ENCODE measurements at regions not wholly inside any gene's neighbourhood (a gene's known extent, or its start where the extent isn't known, plus 50 kb on each side); places are given as distances from the start of the nearest gene placed in this dataset.

DNA sequence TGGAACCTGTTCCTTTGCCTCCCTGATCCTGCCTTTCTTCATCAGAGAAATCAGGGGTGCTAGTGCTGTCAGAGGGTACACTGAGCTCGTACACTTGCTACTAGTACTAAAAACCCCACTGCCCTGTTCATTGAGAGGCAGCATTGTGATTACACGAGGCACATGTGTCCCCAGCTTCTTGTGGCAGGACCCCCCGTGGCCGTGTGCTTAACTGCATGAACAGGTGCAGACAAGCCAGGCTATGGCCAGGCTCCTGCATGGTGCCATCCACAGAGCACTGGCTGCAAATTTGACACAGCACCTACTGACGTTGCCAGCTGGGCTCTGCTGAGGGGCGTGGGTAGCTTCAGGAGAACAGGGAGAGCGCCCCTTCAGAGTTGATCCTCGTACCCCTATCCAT lies 248.4 kb downstream of the GLI2 start:
- DNase-seq, result no peak

- DNase-seq, result no peak
These were observed 248.9 kb downstream of the GLI2 start for GRCh38 chr2:120984452-120985173.

- DNase-seq, result no peak
These were observed 249.7 kb downstream of the GLI2 start for GRCh38 chr2:120985174-120985996.

DNA sequence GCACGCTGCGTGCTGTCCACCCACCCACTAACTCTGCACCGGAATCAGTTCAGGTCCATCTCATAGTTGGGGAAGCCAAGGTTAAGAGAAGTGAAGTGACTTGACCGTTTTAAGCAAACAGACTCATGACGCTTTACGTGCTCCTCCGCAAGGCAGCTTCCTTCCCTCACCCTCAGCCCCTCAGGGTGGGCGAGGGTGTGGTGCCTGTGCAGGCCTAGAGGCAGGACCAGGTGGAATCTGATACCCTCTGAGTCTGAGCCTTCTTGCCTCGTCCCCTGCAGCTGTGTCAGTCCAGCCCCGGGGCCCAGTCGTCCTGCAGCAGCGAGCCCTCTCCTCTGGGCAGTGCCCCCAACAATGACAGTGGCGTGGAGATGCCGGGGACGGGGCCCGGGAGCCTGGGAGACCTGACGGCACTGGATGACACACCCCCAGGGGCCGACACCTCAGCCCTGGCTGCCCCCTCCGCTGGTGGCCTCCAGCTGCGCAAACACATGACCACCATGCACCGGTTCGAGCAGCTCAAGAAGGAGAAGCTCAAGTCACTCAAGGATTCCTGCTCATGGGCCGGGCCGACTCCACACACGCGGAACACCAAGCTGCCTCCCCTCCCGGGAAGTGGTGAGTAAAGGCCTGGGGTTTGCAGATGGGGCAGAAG lies 250.5 kb downstream of the GLI2 start:
- no peak for DNase-seq

DNA sequence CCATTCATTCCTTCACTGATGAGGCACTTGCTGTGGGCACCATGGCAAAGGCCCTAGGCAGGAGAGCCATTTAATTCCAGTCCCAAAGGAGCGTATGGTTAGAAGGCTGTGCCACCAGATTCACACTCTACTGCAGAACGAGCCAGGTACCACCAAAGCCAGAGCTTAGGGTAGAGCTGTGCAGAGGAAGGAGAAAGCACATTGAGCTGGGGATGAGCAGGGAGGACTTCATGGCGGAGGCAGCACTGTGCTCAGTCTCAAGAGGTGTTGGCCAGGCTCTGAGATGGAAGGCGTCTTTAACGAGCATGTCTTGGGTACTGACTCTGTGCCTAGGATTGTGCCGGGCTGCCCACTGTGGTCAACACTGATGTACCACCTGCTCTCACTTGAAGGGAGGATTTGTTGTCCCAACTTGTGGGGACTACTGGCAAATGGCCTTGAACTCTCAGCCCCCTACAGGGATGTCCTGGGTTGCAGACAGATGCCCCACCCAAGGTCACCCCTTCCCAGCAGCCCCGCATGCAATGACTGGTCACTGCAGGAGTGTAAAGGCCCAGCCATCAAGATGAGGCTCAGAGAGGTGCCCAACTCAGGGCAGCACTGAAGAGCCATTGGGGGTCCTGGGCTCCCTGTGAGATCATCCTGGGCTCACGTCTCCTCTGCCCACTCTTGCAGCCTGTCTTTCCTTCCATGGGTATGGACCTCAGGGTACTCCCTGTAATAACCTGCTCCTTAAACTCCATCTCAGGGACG lies 251.4 kb downstream of the GLI2 start:
- DNase-seq, result no peak

GRCh38 chr2:120988051-120988699 lies 252.5 kb downstream of the GLI2 start:
- DNase-seq, result no peak

GRCh38 chr2:120988700-120989511 lies 253.2 kb downstream of the GLI2 start:
- no peak for DNase-seq

GRCh38 chr2:120989512-120990441 lies 254.1 kb downstream of the GLI2 start:
- DNase-seq, result no peak

- DNase-seq, result no peak
These were observed 254.8 kb downstream of the GLI2 start for GRCh38 chr2:120990451-120990871.

GRCh38 chr2:120991441-120991840 lies 255.8 kb downstream of the GLI2 start:
- no peak for DNase-seq

- DNase-seq, result no peak
These were observed 257.3 kb downstream of the GLI2 start for GRCh38 chr2:120992791-120993555.

GRCh38 chr2:120993661-120994060 lies 258.0 kb downstream of the GLI2 start:
- no peak for DNase-seq

DNA sequence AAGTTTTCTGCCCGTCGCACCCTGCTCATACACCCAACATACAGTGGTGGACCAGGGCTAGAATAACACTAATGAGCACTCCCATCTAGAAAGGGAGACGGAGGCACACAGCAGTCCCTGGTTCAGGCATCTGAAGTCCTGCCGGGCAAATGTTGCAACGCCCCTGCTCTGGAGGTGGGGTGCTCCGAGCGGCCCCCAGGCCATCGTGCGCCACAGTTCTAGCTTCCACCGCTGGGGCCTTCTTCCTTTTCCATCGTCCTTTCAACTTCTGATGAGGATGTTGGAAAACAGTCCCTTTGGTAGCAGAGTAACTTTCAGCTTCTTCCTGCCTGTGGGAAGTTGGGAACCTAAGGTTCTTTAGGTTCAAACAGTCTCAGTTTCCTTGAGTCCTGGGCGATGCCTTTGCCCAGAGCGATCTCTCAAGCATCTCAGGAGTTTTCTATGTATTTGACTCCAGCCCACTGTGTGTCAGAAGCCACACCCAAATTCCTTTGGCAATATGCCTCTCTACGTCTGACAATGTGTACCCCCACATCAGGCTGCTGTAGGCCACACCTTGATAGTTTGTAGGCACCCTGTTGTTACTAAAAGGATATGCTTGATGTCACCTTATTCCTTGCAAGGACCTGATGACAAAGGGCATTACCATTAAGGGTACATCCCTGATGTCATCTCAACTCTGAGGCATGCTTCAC lies 258.8 kb downstream of the GLI2 start:
- DNase-seq, result no peak

GRCh38 chr2:120995152-120995551 lies 259.5 kb downstream of the GLI2 start:
- no peak for DNase-seq

- no peak for DNase-seq
These were observed 260.1 kb downstream of the GLI2 start for GRCh38 chr2:120995656-120996190.

- DNase-seq, result no peak
These were observed 263.9 kb downstream of the GLI2 start for GRCh38 chr2:120999377-121000097.

- DNase-seq, result no peak
These were observed 265.1 kb downstream of the GLI2 start for GRCh38 chr2:121000804-121001203.

- no peak for DNase-seq
These were observed 266.0 kb downstream of the GLI2 start for GRCh38 chr2:121001641-121002040.

All from hematopoietic multipotent progenitor cell treated with erythropoietin and hydrocortisone succinate and interleukin-3 and kit ligand, for 8 days (in vitro differentiated cells).